ENCODE measurements at regions not wholly inside any gene's neighbourhood (a gene's known extent, or its start where the extent isn't known, plus 50 kb on each side); places are given as distances from the start of the nearest gene placed in this dataset.
"Not testable (repeated sequence)": the region's sequence is repeated elsewhere in the genome, so short reads cannot be mapped to it uniquely, and the experiment has no call there.

DNA sequence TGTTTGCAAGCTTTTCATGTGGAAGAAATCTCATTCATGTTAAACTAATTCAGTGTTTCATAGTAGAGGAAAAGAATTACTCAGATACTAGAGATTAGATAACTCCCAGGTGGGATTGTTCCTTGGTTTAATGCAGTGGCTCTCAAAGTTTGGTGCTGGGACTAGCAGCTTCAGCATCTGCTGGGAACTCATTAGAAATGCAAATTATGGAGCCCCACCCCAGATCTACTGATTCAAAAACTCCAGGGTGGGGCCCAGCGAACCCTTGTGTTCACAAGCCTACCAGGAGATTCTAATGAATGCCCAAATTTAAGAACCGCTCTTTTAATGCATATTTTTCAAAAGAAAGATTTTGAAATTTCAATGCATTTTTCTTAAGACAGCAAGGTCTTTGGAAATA, 253.4 kb upstream of the CNTNAP4 start:
- no peak for DNase-seq

GRCh38 chr16:76035689-76036088, 241.5 kb upstream of the CNTNAP4 start:
- no peak for DNase-seq

DNA sequence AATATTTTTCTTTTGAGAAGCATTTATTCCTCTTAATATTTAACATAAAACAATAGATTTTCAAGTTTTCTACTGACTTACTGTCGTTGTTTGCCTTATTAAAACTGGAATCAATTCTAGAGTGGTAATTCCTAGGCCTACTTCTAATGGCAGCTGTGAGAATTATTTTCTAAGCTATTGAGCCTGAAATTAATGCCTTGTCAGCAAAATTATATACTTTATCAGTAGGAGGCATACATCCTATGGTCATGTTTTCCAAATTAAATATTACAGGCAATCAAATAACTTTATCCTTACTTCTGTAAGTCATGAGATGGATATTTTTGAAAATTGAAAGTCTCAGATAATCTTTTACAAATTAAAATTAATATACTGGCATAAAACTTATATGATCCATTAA, 239.1 kb upstream of the CNTNAP4 start:
- no peak for DNase-seq

- DNase-seq = no peak
These were observed 224.5 kb upstream of the CNTNAP4 start for GRCh38 chr16:76052725-76053124.

DNA sequence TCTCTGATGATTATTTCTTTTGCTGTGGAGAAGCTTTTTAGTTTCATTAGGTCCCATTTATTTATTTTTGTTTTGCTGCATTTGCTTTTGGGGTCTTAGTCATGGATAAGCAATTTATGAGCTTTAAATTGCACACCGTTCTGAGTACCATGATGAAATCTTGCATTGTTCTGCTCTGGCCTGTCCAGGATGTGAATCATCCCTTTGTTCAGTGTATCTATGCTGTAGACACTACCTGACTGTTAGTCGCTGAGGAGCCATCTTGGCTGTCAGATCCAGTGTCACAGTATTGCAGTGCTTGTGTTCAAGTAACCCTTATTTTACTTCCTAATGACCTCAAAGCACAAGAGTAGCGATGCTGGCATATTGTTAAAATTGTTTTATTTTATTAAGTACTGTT, 218.0 kb upstream of the CNTNAP4 start:
- DNase-seq = no peak

- DNase-seq = no peak
These were observed 217.5 kb upstream of the CNTNAP4 start for GRCh38 chr16:76059701-76060100.

- no peak for DNase-seq
These were observed 205.5 kb upstream of the CNTNAP4 start for GRCh38 chr16:76071690-76072089.

GRCh38 chr16:76081967-76082366, 195.2 kb upstream of the CNTNAP4 start:
- DNase-seq = no peak

GRCh38 chr16:76106647-76107046, 170.6 kb upstream of the CNTNAP4 start:
- no peak for DNase-seq

DNA sequence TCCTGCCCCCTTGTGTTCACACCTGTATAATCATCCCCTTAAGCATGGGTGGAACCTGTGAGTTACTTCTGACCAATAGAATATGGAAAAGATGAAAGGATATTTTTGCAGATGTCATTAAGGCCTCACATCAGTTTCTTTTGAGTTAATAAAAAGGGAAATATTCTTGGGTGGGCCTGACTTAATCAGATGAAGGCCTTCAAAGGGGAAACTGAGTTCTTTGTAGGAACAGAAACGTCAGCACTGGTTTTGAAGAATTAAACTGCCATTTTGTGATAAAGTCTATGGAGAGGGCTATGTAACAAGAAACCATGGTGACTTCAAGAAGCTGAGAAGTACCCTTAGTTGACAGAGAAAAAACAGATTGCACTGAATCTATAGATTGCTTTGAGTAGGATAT, 168.7 kb upstream of the CNTNAP4 start:
- no peak for DNase-seq

DNA sequence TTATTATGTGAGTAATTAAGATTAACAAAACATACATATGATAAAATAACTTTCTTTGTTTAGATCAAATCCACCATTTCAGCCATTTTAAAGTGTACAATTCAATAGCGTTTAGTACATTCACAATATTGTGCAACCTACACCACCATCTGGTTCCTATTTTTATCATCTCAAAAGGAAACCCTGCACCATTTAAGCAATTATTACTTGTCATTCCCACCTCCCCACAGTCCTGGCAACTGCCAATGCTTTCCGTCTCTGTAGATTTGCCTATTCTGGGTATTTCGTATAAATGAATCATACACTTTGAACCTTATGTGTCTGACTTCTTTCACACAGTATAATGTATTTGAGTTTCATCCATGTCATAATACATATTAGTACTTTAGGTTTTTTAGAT, 162.5 kb upstream of the CNTNAP4 start:
- no peak for DNase-seq

DNA sequence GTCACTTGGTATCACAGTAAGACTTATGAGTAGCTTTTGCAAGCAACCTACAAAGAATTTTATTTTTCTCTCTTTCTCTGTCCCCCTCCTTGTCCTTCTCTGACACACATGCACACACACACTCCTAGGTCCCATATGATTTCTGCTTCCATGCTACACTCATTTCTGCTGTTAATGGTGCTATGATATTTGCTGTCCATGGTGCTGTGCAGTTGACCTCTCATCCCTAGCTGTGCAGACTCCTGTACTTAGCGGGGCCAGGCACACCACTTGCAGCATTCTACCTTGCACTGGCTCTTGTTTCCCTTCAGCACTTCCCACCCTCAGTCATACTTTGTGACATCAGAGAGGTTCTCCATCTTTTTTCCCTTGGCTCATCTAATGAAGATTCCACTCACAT, 158.9 kb upstream of the CNTNAP4 start:
- DNase-seq = no peak

- no peak for DNase-seq
These were observed 155.6 kb upstream of the CNTNAP4 start for GRCh38 chr16:76121636-76122035.

DNA sequence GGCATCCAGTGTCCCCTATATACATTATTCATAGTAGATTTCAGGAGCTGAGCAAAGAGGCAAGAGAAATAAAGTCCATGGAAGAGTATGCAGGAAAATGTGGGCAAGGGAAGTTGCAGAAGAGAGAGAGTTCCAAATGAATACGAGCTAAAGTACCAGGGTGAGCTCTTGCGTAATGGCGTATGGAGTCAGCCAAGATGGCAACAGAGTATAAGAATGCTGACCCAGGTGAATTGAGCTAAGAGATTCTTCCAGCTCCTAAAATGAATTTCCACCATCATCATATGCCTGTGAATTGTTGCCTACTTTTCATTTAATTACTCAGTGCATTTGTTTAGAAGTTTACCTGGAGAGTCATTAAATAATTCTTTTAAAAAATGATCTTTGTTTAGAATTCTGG, 153.2 kb upstream of the CNTNAP4 start:
- no peak for DNase-seq

- no peak for DNase-seq
These were observed 151.3 kb upstream of the CNTNAP4 start for GRCh38 chr16:76125871-76126270.

DNA sequence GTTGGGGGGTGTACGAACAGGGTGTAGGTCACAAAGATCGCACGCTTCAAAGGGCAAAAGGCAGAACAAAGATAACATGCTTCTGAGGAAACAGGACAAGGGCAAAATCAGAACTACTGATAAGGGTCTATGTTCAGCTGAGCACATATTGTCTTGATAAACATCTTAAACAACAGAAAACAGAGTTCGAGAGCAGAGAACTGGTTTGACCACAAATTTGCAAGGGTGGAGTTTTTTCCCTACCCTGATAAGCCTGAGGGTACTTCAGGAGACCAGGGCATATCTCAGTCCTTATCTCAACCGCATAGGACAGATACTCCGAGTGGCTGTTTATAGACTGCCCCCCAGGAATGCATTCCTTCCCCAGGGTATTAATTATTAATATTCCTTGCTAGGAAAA, 139.1 kb upstream of the CNTNAP4 start:
- not testable (repeated sequence) for DNase-seq

DNA sequence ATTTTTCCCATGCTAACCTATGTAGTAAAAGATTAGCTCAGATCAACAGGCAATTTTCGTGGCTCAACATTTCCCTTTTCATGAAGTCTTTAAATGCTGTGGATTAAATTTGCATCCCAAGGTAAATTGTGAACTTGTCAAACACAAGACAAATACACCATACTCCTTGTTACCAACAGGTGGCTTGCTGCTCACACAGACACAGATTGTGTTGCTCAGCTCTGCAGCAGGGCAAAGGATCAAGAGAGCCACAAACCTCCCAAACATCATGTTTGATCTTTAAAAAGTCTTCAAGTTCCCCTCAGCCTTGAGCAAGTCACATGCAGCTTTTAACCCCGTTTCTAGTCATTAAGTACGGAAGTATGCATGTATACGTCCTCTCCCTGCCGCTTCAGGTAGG, 119.6 kb upstream of the CNTNAP4 start:
- no peak for DNase-seq

DNA sequence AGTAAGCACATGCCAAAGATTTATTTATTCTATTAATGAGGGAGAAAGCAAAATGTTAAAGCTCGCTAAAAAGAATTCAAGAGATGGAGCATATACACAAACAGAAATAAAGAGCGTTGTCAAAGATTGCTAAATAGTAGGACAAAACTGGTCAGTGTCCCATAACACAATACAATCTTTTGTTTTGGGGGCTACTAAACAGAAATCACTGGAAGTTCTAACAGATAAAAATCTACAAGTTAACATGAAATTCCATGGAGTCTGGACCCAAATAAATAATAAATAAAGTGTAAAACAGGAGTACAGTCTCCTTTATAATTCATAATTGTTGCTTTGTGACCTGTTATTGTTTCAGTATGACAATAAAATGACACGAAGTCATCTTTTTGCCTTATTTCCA, 115.2 kb upstream of the CNTNAP4 start:
- no peak for DNase-seq

DNA sequence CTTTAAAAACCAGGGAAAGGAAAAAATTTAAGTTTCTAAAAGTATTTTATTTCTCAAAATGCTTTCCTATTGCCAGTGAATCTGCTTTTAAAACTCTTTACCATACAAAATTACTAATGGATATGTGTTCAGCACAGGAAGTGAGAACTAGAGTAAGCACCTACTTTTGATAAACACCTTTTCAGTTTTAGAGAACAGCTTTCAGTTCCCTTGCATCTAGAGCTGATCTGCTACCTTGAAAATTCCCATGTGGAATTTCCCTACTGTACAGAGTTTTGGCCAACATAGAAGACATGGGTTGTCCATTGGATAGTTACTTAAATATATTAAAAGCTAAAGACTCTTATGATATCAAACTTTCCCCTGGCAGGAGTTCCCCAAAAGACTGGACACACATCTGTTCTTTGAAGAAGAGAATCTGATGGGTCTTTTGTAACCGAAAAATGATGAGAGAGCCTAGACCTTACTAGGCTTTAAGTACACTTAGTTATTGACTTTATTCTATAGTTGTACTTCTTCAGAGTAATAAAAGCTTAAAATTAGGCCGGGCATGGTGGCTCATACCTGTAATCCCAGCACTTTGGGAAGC, 112.1 kb upstream of the CNTNAP4 start:
- no peak for DNase-seq

GRCh38 chr16:76175718-76176117, 101.5 kb upstream of the CNTNAP4 start:
- DNase-seq = no peak

DNA sequence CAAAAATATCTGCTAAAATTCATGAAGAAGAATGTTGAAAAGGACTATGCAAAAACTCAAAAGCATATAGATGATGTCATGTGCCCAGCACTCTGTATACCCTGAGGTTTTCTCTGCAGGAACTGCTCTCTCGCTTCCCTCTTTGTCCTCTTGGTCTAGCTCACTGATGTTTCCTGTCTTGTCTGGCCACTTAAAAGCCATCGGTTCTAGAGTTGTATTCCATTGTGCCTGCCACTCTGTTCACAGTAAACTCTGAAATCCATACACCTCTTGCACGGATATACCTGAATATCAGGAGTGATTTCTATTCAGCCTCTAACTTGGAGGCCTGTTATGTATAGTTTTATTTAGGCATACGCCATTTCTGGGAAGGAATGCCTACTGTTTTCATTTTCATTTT, 101.0 kb upstream of the CNTNAP4 start:
- no peak for DNase-seq

- no peak for DNase-seq
These were observed 100.6 kb upstream of the CNTNAP4 start for GRCh38 chr16:76176616-76177015.

DNA sequence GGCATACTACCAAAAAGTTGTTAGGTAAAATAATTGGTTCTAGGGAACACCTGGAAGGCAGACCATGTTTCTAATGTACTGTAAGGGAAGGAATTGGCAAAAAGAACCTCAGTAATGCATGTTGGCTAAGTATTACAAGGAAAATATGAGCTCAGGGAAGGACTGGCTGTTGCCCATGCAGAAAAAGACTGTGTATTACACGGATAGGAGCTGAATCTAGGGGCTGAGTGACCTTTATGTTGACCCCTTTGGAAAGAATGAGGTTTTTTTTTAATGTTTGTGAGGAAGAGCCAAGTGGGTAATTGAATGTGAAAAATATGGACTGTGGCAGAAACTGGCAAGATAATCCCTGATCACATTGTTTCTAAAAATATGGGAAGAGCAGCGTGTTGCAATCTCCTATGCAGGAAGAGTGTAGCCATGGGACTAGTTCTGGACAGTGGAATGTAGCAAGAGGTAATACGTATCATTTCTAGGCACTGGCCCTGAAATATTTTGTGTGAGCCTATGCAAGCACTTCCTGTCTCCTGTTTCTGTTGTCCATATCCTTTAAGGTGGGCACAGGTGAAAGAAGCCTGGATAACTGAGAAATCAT, 95.1 kb upstream of the CNTNAP4 start:
- DNase-seq = no peak

DNA sequence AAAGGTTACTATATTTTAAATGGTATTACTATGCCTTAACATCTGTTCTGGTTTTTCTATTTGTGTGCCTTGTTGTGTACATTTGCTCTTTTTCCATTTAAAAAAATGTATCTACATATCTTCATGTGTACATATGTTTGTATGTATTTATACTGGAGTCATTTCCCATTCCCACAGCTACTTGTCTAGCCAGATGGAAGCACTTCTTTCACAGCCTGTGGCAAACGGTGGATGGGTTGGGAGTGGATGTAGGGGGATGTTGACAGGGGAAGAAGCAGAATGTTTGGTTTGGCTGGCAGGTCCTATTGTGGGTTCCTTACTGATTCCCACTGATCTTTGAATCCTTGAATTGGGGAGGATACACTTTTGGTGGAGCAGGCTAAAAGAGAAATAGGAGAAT, 93.6 kb upstream of the CNTNAP4 start:
- no peak for DNase-seq

GRCh38 chr16:76190057-76190456, 87.1 kb upstream of the CNTNAP4 start:
- DNase-seq = no peak
